Liver (tissue), 7 donors: ENCODE measurements at regions not wholly inside any gene's neighbourhood (a gene's known extent, or its start where the extent isn't known, plus 50 kb on each side); places are given as distances from the start of the nearest gene placed in this dataset.

Experiments
- DNase-seq: peaks from one replicate; pipeline ENCODE4 v3.0.0-alpha.2; 2017; ENCODE audit warnings: low spot score
- H3K27ac ChIP-seq, 2 donors: one replicate each; pipeline ENCODE4 v1.7.0; 2013; ENCODE audit warnings: inconsistent platforms in 2 of 2, low read length in 2 of 2, control low read depth in 1 of 2, low read depth in 1 of 2, mild to moderate bottlenecking in 1 of 2
- H3K27me3 ChIP-seq, 4 donors: one replicate each; pipeline versions ENCODE4 v1.6.1 to v1.7.0; 2013; ENCODE audit warnings: low read length in 3 of 4, inconsistent platforms in 1 of 4, mild to moderate bottlenecking in 1 of 4, moderate library complexity in 1 of 4; ENCODE audit not compliant: control insufficient read depth in 4 of 4, insufficient read depth in 4 of 4
- H3K36me3 ChIP-seq, 4 donors: one replicate each; pipeline versions ENCODE4 v1.6.1 to v1.7.0; 2013; ENCODE audit warnings: low read length in 3 of 4, mild to moderate bottlenecking in 3 of 4, low read depth in 1 of 4, moderate library complexity in 1 of 4; ENCODE audit not compliant: control insufficient read depth in 4 of 4, insufficient read depth in 3 of 4
- H3K4me1 ChIP-seq, 4 donors: one replicate each; pipeline versions ENCODE4 v1.6.1 to v1.7.0; 2013; ENCODE audit warnings: low read length in 3 of 4, mild to moderate bottlenecking in 3 of 4, moderate library complexity in 1 of 4; ENCODE audit not compliant: control insufficient read depth in 4 of 4, insufficient read depth in 4 of 4
- H3K4me3 ChIP-seq, 3 donors: one replicate each; pipeline versions ENCODE4 v1.6.1 to v1.7.0; 2013; ENCODE audit warnings: low read length in 3 of 3, control low read depth in 1 of 3, low read depth in 1 of 3, mild to moderate bottlenecking in 1 of 3
- H3K9ac ChIP-seq, 2 donors: one replicate each; pipeline ENCODE4 v1.7.0; 2013; ENCODE audit warnings: low read length in 2 of 2, mild to moderate bottlenecking in 2 of 2, moderate library complexity in 2 of 2, control low read depth in 1 of 2, low read depth in 1 of 2
- H3K9me3 ChIP-seq, 4 donors: one replicate each; pipeline versions ENCODE4 v1.6.1 to v1.7.0; 2013; ENCODE audit warnings: low read length in 3 of 4; ENCODE audit not compliant: control insufficient read depth in 4 of 4
- EGR1 ChIP-seq, 2 donors: IDR thresholded peaks; 2 replicates each; pipeline ENCODE4 v1.6.1; 2016 to 2018; ENCODE audit warnings: antibody characterized with exemption in 2 of 2, low read depth in 2 of 2
- FOXA2 ChIP-seq: IDR thresholded peaks from 2 replicates; pipeline ENCODE4 v1.6.1; 2016; ENCODE audit warnings: antibody characterized with exemption
- GABPA ChIP-seq, 2 donors: IDR thresholded peaks in 1 of 2; conservative IDR thresholded peaks in 1 of 2; 2 replicates each; pipeline ENCODE4 v1.6.1; 2016; ENCODE audit warnings: antibody characterized with exemption in 2 of 2, mild to moderate bottlenecking in 1 of 2, moderate library complexity in 1 of 2
- HNF4A ChIP-seq, 2 donors: conservative IDR thresholded peaks; 2 replicates each; pipeline ENCODE4 v1.6.1; 2016; ENCODE audit warnings: antibody characterized with exemption in 2 of 2, mild to moderate bottlenecking in 2 of 2
- HNF4G ChIP-seq: IDR thresholded peaks from 2 replicates; pipeline ENCODE4 v1.6.1; 2016; ENCODE audit warnings: antibody characterized with exemption
- MAX ChIP-seq: IDR thresholded peaks from 2 replicates; pipeline ENCODE4 v1.6.1; 2016; ENCODE audit warnings: antibody characterized with exemption
- NR2F2 ChIP-seq: IDR thresholded peaks from 2 replicates; pipeline ENCODE4 v1.6.1; 2016; ENCODE audit warnings: antibody characterized with exemption
- RAD21 ChIP-seq, 2 donors: IDR thresholded peaks; 2 replicates each; pipeline ENCODE4 v1.6.1; 2016; ENCODE audit warnings: antibody characterized with exemption in 2 of 2, mild to moderate bottlenecking in 2 of 2
- REST ChIP-seq: IDR thresholded peaks from 2 replicates; pipeline ENCODE4 v1.6.1; 2016; ENCODE audit warnings: antibody characterized with exemption, mild to moderate bottlenecking
- SP1 ChIP-seq: IDR thresholded peaks from 2 replicates; pipeline ENCODE4 v1.6.1; 2018; ENCODE audit warnings: antibody characterized with exemption, mild to moderate bottlenecking
- TAF1 ChIP-seq: conservative IDR thresholded peaks from 2 replicates; pipeline ENCODE4 v1.6.1; 2016; ENCODE audit warnings: antibody characterized with exemption, mild to moderate bottlenecking
- YY1 ChIP-seq: IDR thresholded peaks from 2 replicates; pipeline ENCODE4 v1.6.1; 2016; ENCODE audit warnings: antibody characterized with exemption, mild to moderate bottlenecking
- WGBS: extraction: QIAGEN DNeasy Blood & Tissue Kit; methylation state at CpG from one replicate; pipeline ENCODE4 v1.1.7; 2013; 5-methylcytosine and 5-hydroxymethylcytosine counted together
- TF ChIP-seq, protein P1 (sequence below): IDR thresholded peaks from 2 replicates; pipeline ENCODE4 v1.6.1; 2016; ENCODE audit warnings: antibody characterized with exemption
- TF ChIP-seq, protein P2 (sequence below): IDR thresholded peaks from 2 replicates; pipeline ENCODE4 v1.6.1; 2016; ENCODE audit warnings: antibody characterized with exemption
- donor health status: healthy.
- donor health status: healthy.
- donor health status: healthy.
- donor health status: healthy.

DNA sequence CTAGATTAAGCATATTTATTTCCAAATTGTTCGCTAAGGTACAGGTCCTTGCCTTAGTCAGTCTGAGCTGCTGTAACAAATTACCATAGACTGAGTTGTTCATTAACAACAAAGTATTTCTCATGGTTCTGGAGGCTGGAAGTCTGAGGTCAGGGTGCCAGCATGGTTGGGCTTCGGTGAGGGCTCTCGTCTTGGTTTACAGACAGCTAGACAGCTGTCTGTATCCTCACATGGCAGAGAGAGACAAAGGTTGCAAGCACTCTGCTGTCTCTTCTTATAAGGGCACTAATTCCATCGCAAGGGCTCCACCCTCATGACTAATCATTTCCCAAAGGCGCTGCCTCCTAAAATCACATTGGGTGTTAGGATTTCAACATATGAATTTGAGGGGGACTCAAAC is 115.3 kb upstream of the GMDS start:
- no peak overlapping the region for H3K4me3 ChIP-seq
- H3K9ac ChIP-seq = no peak overlapping the region
- no peaks in the 10 kb centered on the region for H3K9me3 ChIP-seq
- DNase-seq = no peak
- WGBS = 98% methylated on average over 5 of the region's 5 CpGs
- TF ChIP-seq REST (no peak), NR2F2 (no peak), GABPA (IDR thresholded peaks at IDR 0.05 in 1 of 2, conservative IDR thresholded peaks at IDR 0.05 in 1 of 2) (no peak)
- H3K4me1 ChIP-seq = no peaks in the 10 kb centered on the region
- no peaks in the 10 kb centered on the region for H3K36me3 ChIP-seq
- H3K27me3 ChIP-seq = no peaks in the 10 kb centered on the region
- H3K27ac ChIP-seq = no peak overlapping the region

DNA sequence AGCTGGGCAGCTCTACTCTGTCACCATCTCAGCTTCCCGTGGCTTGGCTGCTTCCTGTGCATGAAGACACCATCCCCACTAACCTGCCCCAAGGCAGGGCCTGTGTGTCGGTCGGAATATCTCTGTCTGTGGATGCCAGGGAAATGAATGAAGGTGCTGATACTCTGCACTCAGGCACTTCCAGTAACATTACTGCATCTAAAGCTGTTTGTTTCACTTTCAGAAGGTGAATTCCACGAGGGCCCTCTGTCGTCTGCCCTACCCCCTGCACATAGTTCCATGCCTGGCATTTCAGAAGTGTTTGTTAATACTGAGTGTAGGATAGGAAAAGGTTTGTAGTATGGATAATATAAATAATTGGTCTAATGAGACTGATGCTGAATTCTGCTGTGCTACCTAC is 114.7 kb upstream of the GMDS start:
- Histone ChIP-seq H3K9me3 (no peaks in the 10 kb centered on the region), H3K4me3 (no peak overlapping the region), H3K9ac (no peak overlapping the region), H3K4me1 (no peaks in the 10 kb centered on the region), H3K27me3 (no peaks in the 10 kb centered on the region), H3K36me3 (no peaks in the 10 kb centered on the region), H3K27ac (no peak overlapping the region)
- DNase-seq = no peak
- WGBS = 82% methylated on average over 5 of the region's 5 CpGs
- TF ChIP-seq FOXA2 (no peak), GABPA (IDR thresholded peaks at IDR 0.05 in 1 of 2, conservative IDR thresholded peaks at IDR 0.05 in 1 of 2) (no peak), NR2F2 (no peak), HNF4A (conservative IDR thresholded peaks at IDR 0.05) (no peak), MAX (no peak), SP1 (no peak), YY1 (no peak), EGR1 (IDR thresholded peaks at IDR 0.05; ENCODE audit: low read depth in 2 of 2) (no peak), RAD21 (IDR thresholded peaks at IDR 0.05) (no peak), HNF4G (no peak)
- TF ChIP-seq, protein P1, sequence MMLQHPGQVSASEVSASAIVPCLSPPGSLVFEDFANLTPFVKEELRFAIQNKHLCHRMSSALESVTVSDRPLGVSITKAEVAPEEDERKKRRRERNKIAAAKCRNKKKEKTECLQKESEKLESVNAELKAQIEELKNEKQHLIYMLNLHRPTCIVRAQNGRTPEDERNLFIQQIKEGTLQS = no peak
- TF ChIP-seq, protein P2, sequence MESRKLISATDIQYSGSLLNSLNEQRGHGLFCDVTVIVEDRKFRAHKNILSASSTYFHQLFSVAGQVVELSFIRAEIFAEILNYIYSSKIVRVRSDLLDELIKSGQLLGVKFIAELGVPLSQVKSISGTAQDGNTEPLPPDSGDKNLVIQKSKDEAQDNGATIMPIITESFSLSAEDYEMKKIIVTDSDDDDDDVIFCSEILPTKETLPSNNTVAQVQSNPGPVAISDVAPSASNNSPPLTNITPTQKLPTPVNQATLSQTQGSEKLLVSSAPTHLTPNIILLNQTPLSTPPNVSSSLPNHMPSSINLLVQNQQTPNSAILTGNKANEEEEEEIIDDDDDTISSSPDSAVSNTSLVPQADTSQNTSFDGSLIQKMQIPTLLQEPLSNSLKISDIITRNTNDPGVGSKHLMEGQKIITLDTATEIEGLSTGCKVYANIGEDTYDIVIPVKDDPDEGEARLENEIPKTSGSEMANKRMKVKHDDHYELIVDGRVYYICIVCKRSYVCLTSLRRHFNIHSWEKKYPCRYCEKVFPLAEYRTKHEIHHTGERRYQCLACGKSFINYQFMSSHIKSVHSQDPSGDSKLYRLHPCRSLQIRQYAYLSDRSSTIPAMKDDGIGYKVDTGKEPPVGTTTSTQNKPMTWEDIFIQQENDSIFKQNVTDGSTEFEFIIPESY = no peak

DNA sequence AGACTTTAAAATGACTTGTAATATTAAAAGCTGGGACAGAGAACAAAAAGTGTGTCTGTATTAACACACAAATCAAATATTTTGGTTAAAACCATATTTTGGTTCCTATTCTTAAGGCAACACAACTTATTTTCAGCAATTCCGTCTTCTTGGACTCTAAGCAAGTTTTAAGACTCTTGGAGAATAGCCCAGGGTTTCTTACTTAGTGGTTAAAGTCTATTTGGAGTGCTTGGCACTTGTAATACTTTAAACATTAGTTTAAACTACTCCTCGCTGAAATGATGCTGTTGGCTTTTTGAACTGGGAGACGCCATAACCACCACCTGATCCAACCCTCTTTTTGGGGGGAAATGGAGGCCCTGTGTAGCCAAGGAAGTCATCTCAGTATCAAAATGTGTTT is 109.7 kb upstream of the GMDS start:
- no peak overlapping the region for H3K9ac ChIP-seq
- WGBS = 84% methylated on average over 3 of the region's 3 CpGs
- TF ChIP-seq EGR1 (IDR thresholded peaks at IDR 0.05; ENCODE audit: low read depth in 2 of 2) = no peak
- no peak for TF ChIP-seq TAF1
- H3K27ac ChIP-seq = no peak overlapping the region
- H3K4me3 ChIP-seq = no peak overlapping the region
- no peaks in the 10 kb centered on the region for H3K9me3 ChIP-seq
- peaks cover 0 to 4% (median 0%) of the 10 kb centered on the region in 4 donors for H3K4me1 ChIP-seq
- DNase-seq = no peak
- H3K27me3 ChIP-seq = no peaks in the 10 kb centered on the region
- peaks cover 0 to under 1% (median 0%) of the 10 kb centered on the region in 4 donors for H3K36me3 ChIP-seq
